Stromal cell of bone marrow (primary cell): ENCODE measurements at regions not wholly inside any gene's neighbourhood (a gene's known extent, or its start where the extent isn't known, plus 50 kb on each side); places are given as distances from the start of the nearest gene placed in this dataset.
A peak's percentile ranks its signal among the peaks of the same experiment; 100 is the strongest.
"Not testable (repeated sequence)": the region's sequence is repeated elsewhere in the genome, so short reads cannot be mapped to it uniquely, and the experiment has no call there.

ENCODE experiments used
- DNase-seq: peaks from one replicate; pipeline ENCODE4 v3.0.0-alpha.2; 2012; ENCODE audit warnings: low read depth

GRCh38 chr4:152063621-152064240 lies 302.9 kb upstream of the GATB start:
- no peak for DNase-seq

GRCh38 chr4:152062936-152063620 lies 302.3 kb upstream of the GATB start:
- DNase-seq: no peak

DNA sequence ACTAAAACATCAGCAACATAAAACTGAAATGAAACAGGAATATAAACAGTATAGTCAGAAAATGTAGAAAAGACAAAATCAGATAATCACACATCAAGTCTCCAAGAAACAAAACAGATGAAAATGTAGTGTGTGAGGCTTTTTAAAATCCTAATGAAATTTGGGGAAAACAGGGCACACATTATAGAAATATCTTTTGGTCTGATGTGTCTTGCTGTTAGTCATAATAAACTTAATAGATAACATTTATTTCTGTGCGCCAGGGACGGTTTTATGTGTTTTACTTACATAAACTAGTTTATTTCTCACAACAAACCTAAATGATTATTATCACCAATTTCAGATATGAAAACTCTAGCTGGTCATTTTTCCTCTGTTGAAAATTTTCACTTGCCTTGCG lies 293.9 kb upstream of the GATB start:
- no peak for DNase-seq

GRCh38 chr4:152052451-152053057 lies 291.7 kb upstream of the GATB start:
- peak; percentile 13 for DNase-seq

DNA sequence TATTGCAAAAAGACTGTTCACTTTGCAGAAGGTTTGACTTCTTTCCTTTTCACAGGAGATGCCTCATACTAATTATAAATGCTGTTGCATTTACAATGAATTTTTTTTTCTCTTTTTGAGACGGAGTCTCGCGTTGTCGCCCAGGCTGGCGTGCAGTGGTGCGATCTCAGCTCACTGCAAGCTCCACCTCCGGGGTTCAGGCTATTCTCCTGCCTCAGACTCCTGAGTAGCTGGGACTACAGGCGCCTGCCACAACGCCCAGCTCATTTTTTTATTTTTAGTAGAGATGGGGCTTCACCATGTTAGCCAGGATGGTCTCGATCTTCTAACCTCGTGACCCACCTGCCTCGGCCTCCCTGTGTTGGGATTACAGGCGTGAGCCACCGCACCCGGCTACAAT lies 290.5 kb upstream of the GATB start:
- DNase-seq: not testable (repeated sequence)

- no peak for DNase-seq
These were observed 289.3 kb upstream of the GATB start for GRCh38 chr4:152050106-152050505.

DNA sequence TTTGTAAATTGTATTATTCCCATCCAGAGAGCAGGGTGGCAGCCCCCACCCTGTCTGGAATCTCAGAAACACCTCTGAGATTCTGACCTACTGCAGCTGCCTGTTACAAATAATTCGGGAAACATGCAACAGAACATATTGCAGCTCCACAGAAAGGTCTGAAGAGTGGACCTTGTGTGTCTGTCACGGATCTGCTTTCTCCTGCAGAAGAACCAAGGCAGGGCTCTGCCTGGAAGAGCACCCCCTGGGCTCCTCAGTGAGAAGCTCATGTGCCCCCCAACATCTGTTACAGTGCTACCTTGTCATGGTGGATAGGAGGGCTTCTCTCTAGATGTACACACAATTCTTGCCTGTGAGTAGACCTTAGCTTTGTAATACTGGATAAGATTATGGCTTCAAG lies 286.6 kb upstream of the GATB start:
- DNase-seq: no peak

GRCh38 chr4:152045807-152046571 lies 285.2 kb upstream of the GATB start:
- DNase-seq: no peak

DNA sequence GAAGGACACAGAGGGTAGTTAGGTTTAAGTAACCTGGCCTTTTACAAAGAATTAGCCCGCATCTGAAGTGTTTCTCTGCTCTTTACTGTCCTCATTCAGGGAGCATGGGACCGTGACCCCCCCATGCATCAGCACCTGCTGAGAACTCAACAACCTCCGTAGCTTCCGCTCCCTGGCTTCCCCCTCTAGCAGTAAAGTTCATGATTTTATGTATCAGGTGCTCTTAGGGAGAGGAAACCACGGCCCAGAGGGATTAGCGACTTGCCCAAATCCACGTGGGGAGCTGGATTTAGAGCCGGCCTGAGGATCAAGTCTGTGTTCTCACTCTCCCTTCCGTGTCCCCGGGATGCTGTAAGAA lies 284.6 kb upstream of the GATB start:
- DNase-seq: no peak

- DNase-seq: no peak
These were observed 283.7 kb upstream of the GATB start for GRCh38 chr4:152044331-152045036.

GRCh38 chr4:152041295-152041694 lies 280.5 kb upstream of the GATB start:
- no peak for DNase-seq

DNA sequence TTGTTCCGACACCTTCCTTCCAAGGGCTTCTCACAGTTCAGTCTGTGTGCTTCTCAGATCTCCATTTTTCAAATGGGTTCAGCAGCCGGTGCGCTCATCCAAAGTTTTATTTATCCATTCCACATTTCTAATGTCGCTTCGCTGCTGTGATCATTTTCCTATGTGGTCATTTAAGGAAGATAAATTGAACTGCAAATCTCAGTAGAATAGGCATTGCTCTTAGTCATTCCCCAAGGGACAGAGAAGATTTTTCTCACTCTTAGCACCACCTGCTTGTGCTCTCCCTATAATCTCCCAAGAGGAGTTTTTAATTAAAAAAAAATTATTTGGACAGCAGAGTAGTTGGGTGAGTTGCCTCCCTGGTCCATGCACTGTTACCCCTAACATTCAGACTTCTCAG lies 278.9 kb upstream of the GATB start:
- no peak for DNase-seq

DNA sequence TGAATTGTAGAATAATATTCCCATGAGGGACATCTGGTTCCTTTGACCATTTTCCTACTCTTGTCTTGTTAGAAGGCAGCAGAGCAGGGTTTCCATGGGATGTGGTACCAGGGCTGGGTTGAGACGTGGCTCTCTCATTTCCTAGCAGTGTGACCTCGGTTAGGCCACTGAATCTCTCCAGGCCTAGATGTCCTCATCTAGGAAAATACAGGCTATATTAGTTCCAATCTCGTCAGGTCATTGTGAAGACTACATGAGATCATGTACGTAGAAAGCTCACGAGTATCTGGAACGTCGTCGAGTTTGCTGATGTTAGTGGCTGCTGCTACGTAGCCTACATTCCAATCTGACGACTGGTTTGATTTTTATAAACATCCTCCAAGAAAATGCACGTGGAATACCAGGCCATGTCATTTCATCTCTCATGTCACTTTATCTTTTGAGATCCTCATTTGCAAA lies 278.2 kb upstream of the GATB start:
- DNase-seq: no peak

- DNase-seq: no peak
These were observed 277.4 kb upstream of the GATB start for GRCh38 chr4:152038238-152038637.

- DNase-seq: no peak
These were observed 276.6 kb upstream of the GATB start for GRCh38 chr4:152037435-152037834.

DNA sequence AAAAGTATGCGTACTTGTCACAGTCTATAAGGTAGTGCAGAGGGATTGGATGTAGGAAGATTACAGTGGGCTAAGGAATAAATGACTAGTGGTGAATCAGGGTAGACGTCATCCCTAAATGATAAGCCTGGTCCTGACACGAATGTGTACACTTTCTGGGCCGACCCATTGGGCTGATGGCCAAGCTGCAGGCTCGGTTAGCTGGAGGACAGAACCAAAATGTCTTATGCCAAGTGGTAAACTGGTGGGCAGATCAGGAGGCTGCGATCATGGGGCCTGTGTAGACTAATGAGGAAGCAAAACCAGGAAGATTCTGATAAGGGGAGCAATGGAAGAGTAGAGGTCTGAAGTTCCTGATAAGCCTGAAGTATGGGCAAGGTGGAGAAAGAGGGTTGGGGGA lies 272.8 kb upstream of the GATB start:
- no peak for DNase-seq

DNA sequence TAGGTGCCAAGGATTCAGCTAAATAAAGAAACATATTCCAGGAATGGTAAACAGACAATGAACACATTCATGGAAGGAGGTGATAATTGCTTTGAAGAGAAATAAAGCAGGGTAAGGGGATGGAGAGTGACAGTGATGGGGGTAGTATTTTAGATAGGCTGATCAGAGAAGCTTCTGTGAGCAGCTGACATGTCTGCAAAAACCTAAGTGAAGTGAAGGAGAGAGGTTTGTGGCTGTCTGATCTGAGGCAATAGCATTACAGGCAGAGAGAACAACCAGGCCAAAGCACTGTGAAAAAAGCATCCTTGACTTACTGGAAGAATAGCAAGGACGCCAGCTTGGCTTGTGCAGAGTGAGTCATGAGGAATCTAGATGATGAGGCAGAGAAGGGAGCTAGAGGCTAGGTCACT lies 271.9 kb upstream of the GATB start:
- DNase-seq: peak; percentile 88

DNA sequence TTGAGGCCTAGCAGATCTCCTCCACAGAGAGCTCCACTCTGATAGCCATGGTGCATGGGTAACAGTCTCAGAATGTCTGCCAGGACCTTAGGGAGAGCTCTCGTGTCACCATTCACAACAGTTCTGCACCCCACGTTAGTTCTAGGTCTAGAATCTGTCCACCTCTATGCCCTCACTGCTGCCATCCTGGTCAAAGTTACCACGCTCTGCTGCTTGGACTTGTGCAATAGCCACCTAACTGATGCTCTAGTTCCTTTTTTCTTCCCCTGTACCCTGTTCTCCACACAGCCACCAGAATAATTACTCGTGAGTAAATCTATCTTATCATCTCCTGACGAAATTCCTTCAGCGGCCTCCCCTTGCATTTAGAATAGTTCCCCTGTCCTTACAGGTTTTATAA lies 268.8 kb upstream of the GATB start:
- DNase-seq: no peak

DNA sequence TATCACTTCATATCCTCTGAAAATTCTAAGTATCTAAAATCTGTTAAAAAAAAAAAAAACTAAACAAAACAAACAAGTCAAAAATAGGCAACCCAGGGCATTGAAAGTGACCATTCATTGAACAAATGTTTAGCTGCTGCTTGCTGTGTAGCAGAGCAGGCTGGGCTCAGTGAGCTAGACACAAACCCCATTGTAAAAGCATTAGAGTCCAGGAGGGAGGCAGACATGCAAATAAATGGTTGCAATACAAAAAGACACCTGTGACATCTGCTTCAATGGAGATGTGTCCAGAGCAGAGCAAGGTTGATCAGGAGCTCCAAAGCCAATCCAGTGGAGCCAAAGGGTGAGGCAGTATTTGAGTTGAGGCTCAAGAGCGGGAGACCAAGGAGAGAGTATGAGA lies 267.3 kb upstream of the GATB start:
- DNase-seq: no peak

- no peak for DNase-seq
These were observed 264.1 kb upstream of the GATB start for GRCh38 chr4:152024881-152025280.

DNA sequence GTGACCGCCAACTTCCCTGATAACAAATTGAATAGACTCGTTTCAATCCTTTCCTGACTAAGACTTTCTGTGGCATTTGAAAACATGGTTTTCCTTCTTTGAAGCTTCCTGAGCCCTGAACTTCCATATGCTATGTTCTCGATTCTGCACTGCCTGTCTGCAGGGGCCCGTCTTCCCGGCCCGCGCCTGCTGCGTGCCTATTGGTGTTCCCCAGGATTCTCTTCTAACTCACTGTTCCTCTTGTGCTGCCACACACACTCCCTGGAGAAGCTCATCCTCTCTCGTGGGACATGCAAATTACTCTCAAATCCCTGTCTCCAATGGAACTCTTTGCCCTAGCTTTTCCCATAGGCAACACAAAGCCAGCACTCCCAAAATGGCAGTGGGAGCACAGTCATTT lies 262.9 kb upstream of the GATB start:
- DNase-seq: no peak

GRCh38 chr4:152022543-152022942 lies 261.7 kb upstream of the GATB start:
- DNase-seq: no peak
